OCI-LY3 (cell line): ENCODE measurements at regions not wholly inside any gene's neighbourhood (a gene's known extent, or its start where the extent isn't known, plus 50 kb on each side); places are given as distances from the start of the nearest gene placed in this dataset.

Experiments used
- H2AFZ ChIP-seq: fragments of 200-600, 300-600 bp; shearing (Covaris generic); 2 replicates; pipeline ENCODE4 v1.6.0; 2014; ENCODE audit warnings: antibody characterized with exemption, low read depth, low read length
- H3K27ac ChIP-seq: fragments of 200-600, 300-600 bp; sonication (generic); 2 replicates; pipeline ENCODE4 v1.5.1; 2014; ENCODE audit warnings: mild to moderate bottlenecking, low read length, moderate library complexity, mixed read lengths
- H3K27me3 ChIP-seq: fragments of 200-600, 300-600 bp; sonication (generic); 2 replicates; pipeline ENCODE4 v1.6.1; 2014; ENCODE audit warnings: low read depth, low read length, mixed read lengths
- H3K36me3 ChIP-seq: fragments of 200-600, 300-600 bp; sonication (generic); replicated peaks from 2 replicates; pipeline ENCODE3; 2014; ENCODE audit warnings: low read depth, low read length, mixed read lengths
- H3K4me1 ChIP-seq: fragments of 300-600, 200-600 bp; sonication (generic); 2 replicates; pipeline ENCODE4 v1.6.1; 2014; ENCODE audit warnings: low read length, mixed read lengths
- H3K4me2 ChIP-seq: fragments of 200-600, 300-600 bp; sonication (generic); 2 replicates; pipeline ENCODE4 v1.6.1; 2014; ENCODE audit warnings: low read length, mixed read lengths
- H3K4me3 ChIP-seq: fragments of 300-600, 200-600 bp; sonication (generic); 2 replicates; pipeline ENCODE4 v1.5.1; 2014; ENCODE audit warnings: antibody characterized with exemption, mild to moderate bottlenecking, low read length, moderate library complexity
- H3K79me2 ChIP-seq: fragments of 300-600, 200-600 bp; shearing (Covaris generic); 2 replicates; pipeline ENCODE4 v1.6.1; 2014; ENCODE audit warnings: mild to moderate bottlenecking, low read length, mixed read lengths
- H3K9ac ChIP-seq: fragments of 300-600, 200-600 bp; shearing (Covaris generic); 2 replicates; pipeline ENCODE4 v1.6.0; 2014; ENCODE audit warnings: mild to moderate bottlenecking, low read length, moderate library complexity
- H3K9me3 ChIP-seq: fragments of 200-600, 300-600 bp; shearing (Covaris generic); 2 replicates; pipeline ENCODE4 v1.6.1; 2014; ENCODE audit warnings: low read length, mixed read lengths; ENCODE audit not compliant: insufficient read depth
- H4K20me1 ChIP-seq: fragments of 200-600, 300-600 bp; sonication (generic); 2 replicates; pipeline ENCODE4 v1.6.1; 2016; ENCODE audit warnings: low read length, mixed read lengths; ENCODE audit not compliant: insufficient read depth
- EZH2phosphoT487 ChIP-seq: fragments of 200-600 bp; shearing (Covaris generic); IDR thresholded peaks from 2 replicates; pipeline ENCODE4 v1.6.1; 2018; ENCODE audit warnings: antibody characterized with exemption, mixed run types, low read depth
- TF ChIP-seq, protein P1 (sequence below): fragments of 200-600, 300-600 bp; sonication (generic); IDR thresholded peaks from 2 replicates; pipeline ENCODE4 v1.5.1; 2014; ENCODE audit warnings: antibody characterized with exemption, low read length, low read depth

DNA sequence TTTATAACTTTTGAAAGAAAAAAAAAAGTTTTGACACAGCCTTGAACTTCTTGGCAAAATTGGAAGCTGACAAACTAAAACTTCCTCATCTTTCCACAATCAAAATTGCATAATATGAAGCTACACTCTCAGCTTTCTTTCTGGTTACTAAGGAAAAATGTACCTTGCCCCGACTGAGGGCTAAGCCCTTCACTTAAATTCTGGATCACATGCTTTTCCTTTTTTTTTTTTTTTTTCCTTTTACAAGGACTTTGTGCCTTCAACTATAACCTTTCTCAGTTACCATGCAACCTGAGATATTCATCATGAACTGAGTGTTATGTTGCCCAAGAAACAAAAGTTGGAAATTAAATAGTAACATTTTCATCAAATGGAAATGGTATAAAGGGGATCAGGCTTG is 188.5 kb upstream of the CARD18 start:
- no peaks in the 10 kb centered on the region for H4K20me1 ChIP-seq
- no peaks in the 10 kb centered on the region for H3K9me3 ChIP-seq
- no peak overlapping the region for H3K4me2 ChIP-seq
- H3K4me1 ChIP-seq, result no peaks in the 10 kb centered on the region
- no peaks in the 10 kb centered on the region for H3K79me2 ChIP-seq
- no peak overlapping the region for H3K4me3 ChIP-seq
- no peaks in the 10 kb centered on the region for H3K27me3 ChIP-seq
- no peak overlapping the region for H2AFZ ChIP-seq
- TF ChIP-seq, protein P1, sequence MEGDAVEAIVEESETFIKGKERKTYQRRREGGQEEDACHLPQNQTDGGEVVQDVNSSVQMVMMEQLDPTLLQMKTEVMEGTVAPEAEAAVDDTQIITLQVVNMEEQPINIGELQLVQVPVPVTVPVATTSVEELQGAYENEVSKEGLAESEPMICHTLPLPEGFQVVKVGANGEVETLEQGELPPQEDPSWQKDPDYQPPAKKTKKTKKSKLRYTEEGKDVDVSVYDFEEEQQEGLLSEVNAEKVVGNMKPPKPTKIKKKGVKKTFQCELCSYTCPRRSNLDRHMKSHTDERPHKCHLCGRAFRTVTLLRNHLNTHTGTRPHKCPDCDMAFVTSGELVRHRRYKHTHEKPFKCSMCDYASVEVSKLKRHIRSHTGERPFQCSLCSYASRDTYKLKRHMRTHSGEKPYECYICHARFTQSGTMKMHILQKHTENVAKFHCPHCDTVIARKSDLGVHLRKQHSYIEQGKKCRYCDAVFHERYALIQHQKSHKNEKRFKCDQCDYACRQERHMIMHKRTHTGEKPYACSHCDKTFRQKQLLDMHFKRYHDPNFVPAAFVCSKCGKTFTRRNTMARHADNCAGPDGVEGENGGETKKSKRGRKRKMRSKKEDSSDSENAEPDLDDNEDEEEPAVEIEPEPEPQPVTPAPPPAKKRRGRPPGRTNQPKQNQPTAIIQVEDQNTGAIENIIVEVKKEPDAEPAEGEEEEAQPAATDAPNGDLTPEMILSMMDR, result no peak
- TF ChIP-seq EZH2phosphoT487, result no peak
- no peaks in the 10 kb centered on the region for H3K36me3 ChIP-seq
- H3K27ac ChIP-seq, result no peak overlapping the region
- H3K9ac ChIP-seq, result no peak overlapping the region

DNA sequence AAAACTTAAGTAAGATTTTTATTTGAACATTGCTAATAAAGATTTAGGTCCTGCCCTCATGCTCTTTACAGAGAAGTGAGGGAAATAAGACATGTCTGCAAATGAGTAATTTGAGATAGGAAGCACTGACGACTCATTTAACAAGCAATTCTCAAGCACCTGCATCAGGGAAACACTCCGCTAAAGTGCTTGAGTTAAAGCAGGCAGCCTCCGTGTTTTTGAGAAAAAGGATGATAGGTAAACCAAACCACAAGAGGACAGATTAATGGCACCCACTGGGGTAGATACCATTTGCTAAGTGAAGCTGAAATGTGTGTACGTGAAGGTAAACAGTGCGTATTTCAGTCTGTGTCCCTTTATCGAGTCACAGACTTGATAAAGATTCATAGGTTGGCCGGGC is 184.6 kb upstream of the CARD18 start:
- Histone ChIP-seq H3K36me3 (no peaks in the 10 kb centered on the region), H3K4me2 (no peak overlapping the region), H3K27ac (no peak overlapping the region), H3K4me1 (no peaks in the 10 kb centered on the region), H3K4me3 (no peak overlapping the region), H4K20me1 (no peaks in the 10 kb centered on the region), H2AFZ (no peak overlapping the region), H3K9me3 (no peaks in the 10 kb centered on the region), H3K79me2 (no peaks in the 10 kb centered on the region), H3K9ac (no peak overlapping the region), H3K27me3 (no peaks in the 10 kb centered on the region)
- no peak for TF ChIP-seq EZH2phosphoT487
- TF ChIP-seq, protein P1, result no peak

DNA sequence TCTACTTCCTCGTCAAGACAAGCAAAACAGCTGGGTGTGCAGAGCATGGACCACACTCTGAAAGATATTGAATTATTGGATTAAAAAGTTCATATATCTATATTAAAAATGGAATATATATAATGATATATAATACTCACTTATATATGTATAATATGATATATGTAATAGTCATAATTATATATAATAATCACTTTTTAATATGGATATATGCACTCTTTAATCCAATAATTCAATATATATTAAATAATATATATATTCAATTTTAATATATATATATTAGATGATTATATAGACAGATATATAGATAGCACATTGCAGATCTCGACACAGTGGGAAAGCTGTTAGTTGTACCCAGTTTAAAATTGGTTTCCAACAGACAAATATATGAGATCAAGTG is 182.1 kb upstream of the CARD18 start:
- Histone ChIP-seq H3K4me1 (no peaks in the 10 kb centered on the region), H3K79me2 (no peaks in the 10 kb centered on the region), H3K27me3 (no peaks in the 10 kb centered on the region), H4K20me1 (no peaks in the 10 kb centered on the region), H3K9ac (no peak overlapping the region), H3K9me3 (no peaks in the 10 kb centered on the region), H3K4me3 (no peak overlapping the region), H3K27ac (no peak overlapping the region), H2AFZ (no peak overlapping the region), H3K36me3 (no peaks in the 10 kb centered on the region), H3K4me2 (no peak overlapping the region)
- TF ChIP-seq, protein P1, result no peak
- no peak for TF ChIP-seq EZH2phosphoT487

DNA sequence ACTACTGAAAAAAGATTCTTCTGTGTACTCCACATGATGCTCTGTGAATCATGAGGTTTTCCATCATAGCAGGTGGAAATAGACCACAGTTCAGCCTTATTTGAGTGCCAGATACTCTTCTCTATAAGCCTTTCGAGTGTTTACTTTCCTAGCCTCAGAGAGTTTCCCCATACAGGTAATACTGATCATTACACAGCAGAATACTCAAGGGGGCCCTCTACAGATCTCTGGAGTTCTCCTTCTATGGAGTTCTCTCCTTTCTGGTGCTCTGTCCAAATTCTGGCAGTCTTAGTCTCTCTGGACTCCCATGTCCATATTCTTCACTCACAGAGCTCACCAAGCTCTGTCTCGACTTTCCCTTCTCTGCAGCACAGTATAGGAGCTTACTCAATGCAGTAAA is 175.7 kb upstream of the CARD18 start:
- Histone ChIP-seq H3K79me2 (no peaks in the 10 kb centered on the region), H3K27me3 (no peaks in the 10 kb centered on the region), H3K27ac (no peak overlapping the region), H4K20me1 (no peaks in the 10 kb centered on the region), H3K9ac (no peak overlapping the region), H3K4me3 (no peak overlapping the region), H3K4me2 (no peak overlapping the region), H3K4me1 (no peaks in the 10 kb centered on the region), H2AFZ (no peak overlapping the region), H3K9me3 (no peaks in the 10 kb centered on the region), H3K36me3 (no peaks in the 10 kb centered on the region)
- TF ChIP-seq, protein P1, result no peak; the same call in 1 of the 2 replicates
- TF ChIP-seq EZH2phosphoT487, result no peak
